ENCODE measurements at regions not wholly inside any gene's neighbourhood (a gene's known extent, or its start where the extent isn't known, plus 50 kb on each side); places are given as distances from the start of the nearest gene placed in this dataset.
"Not testable (repeated sequence)": the region's sequence is repeated elsewhere in the genome, so short reads cannot be mapped to it uniquely, and the experiment has no call there.

DNA sequence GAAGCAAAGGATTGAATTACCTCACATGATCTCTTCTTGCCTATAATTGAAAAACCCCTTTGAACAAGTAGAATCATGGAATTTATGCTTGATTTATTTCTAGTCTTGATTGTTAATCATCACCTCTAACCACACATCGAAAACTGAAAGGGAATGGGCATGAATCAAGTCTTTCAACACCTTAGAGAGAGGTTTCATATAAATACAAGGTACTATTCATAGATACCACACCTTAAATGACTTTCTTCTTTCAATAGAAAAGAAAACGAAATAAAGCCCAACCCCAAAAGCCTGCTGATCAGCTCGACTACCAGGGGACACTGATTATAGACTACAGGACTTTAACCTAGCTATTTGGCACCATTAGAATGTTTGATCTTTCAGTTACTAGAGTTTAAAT, 128.6 kb upstream of the PTPRZ1 start:
- DNase-seq: no peak

DNA sequence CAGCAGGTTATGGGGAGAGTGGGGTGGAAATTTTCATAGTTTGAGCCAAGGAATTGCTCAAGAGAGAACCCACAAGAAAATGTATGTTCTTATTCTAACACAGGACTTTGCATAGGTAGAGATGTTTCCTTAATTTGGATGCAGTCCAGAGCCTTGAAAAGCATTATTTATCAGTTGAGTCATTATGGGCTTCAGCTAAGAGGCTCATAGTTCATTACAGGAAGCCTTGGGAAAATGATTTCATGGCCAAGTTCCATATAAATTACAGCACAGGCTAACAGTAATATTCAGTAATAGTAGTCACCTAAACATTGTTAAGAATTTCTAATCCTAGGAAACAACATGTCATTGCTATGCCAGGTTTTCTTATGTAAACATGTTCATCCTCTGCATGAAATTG, 131.1 kb upstream of the PTPRZ1 start:
- no peak for DNase-seq

GRCh38 chr7:121739465-121739864, 133.5 kb upstream of the PTPRZ1 start:
- DNase-seq: no peak

DNA sequence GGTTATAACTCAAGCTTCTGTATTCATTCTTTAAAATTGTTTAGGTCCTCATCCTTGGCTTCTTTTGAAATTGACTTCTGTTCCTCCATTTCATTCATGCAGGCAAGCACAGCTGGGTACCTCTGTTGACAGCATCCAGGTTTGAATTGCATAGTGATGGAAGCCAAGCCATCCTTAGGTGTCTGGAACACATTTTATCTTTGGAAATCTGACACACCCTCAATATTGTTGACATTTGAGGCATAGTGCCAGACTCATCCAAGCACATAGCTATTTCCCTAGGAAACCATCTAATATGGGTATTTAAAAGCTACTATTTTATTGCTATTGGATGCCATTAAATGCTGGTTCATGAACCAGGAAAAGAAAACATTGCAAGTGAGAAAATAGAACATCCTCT, 142.1 kb upstream of the PTPRZ1 start:
- DNase-seq: peak; percentile 51

DNA sequence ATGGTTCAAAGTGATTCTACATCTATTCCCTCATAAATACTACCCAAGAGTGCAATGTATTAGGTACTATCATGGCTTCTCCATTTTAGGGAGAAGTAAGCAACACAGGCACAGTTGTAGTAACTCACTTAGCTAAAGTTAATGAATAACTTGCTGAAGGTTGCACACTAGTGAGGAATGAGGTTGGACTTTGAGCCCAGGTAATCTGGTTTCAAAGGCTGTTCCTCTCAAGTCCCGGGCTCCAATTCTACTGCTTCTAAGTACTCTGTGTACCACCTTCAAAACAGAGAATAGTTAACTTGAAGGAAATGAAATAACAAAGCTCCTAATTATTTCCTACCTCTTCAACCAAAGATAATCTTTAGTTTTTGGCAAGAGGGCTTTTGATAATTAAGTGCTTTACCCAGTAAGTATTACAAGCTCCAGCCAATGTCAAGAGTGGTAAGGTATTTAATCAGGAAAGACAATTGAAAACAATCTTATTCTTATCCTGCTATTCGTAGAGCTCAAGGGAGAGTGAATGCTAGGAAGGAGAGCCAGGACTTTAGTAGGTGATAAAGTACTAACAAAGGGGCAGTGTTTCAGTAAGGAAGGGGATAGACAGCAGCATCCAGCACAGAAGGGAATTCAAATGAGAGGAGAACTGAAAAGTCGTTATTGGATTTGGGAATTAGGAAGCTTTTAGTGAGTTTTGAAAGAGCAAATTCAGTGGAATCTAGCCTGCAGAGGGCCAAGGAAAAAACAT, 158.2 kb upstream of the PTPRZ1 start:
- DNase-seq: peak; percentile 86

- DNase-seq: peak; percentile 92
These were observed 160.0 kb upstream of the PTPRZ1 start for GRCh38 chr7:121712961-121713360.

- no peak for DNase-seq
These were observed 175.1 kb upstream of the PTPRZ1 start for GRCh38 chr7:121697731-121698316.

DNA sequence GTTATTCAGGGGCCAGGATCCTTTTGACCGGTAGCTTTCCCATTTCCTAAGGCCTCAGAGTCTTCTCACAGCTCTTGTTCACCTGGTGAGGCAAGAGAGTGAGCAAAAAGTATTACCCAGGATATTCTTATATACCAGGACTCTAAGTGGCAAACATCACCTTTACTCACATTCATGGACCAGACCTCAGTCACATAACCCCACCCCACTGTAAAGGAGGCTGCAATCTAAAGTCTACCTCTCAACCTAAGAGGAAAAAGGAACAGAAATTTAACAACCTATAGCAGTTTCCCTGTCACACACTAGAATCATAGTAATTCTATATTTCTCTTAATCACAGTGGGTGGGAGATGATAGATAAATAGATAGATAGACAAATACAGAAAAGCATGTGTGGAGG, 176.0 kb upstream of the PTPRZ1 start:
- DNase-seq: no peak

DNA sequence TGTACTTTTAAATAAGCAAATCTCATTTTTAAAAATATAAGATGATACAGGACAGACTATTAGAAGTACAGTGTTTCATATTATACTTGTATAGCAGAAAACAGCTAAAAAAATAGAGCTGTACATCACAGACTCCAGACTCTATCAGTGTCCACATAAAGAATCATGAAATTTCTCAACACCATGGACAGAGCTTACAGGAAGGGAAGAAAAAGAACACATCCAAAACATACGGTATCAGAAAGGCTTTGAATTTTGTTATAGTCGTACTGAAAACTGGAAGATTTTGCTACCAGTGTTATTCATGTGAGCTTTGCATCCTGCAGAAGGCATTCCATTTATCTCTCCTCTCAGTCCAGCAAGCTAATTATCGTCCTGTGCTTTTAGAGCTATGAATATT, 183.2 kb upstream of the PTPRZ1 start:
- no peak for DNase-seq

DNA sequence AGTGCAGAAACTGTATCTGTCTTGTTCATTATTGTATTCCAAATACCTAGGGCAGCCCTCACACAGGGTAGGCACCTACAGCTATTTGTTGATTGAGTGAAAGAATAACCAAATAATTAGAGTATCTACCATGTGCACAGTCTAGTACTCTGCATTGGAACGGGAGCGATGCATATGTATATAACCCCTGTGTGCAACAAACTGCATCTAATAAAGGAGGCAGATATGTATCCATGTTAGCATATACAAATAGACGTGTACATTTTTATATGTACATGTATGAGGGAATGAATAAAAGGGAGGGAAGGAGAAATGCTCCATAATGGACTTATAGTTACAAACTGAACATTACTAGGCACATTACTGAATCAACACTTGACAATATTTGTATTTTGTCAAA, 191.3 kb upstream of the PTPRZ1 start:
- DNase-seq: no peak

GRCh38 chr7:121676168-121676567, 196.8 kb upstream of the PTPRZ1 start:
- DNase-seq: no peak

DNA sequence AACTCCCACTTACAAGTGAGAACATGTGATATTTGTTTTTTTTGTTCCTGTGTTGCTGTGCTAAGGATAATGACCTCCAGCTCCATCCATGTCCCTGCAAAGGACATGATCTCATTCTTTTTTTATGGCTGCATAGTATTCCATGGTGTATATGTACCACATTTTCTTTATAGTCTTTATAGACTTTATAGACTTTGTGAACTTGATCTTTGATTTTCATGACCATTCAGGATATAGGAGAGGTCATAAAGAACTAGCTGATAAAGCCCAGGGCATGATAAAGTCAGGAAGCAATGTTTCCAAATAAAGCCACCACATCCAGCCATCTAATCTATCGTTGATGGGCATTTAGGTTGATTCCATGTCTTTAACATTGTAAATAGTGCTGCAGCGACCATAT, 198.5 kb upstream of the PTPRZ1 start:
- not testable (repeated sequence) for DNase-seq

DNA sequence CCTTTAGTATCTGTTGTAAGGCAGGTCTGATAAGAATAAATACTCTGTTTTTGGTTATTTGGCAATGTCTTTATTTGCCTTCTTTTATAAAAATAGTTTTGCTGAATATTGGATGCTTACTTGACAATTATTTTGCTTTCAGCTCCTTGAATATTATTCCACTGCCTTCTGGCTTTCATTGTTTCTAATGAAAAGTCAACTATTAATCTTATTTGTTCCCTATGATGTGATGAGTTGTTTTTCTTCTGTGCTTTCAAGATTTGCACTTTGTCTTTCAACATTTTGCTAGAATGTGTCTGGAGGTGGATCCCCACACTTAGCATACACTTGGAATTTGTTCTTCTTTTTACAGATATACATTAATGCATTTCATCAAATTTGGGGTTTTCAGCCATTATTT, 203.8 kb upstream of the PTPRZ1 start:
- no peak for DNase-seq

- DNase-seq: no peak
These were observed 206.7 kb upstream of the PTPRZ1 start for GRCh38 chr7:121666306-121666705.

- DNase-seq: no peak
These were observed 229.6 kb upstream of the PTPRZ1 start for GRCh38 chr7:121643320-121643719.

GRCh38 chr7:121639705-121640104, 233.3 kb upstream of the PTPRZ1 start:
- DNase-seq: no peak

- DNase-seq: no peak
These were observed 234.7 kb upstream of the PTPRZ1 start for GRCh38 chr7:121638286-121638685.

- DNase-seq: no peak
These were observed 238.2 kb upstream of the FAM3C start for GRCh38 chr7:121634356-121634755.

DNA sequence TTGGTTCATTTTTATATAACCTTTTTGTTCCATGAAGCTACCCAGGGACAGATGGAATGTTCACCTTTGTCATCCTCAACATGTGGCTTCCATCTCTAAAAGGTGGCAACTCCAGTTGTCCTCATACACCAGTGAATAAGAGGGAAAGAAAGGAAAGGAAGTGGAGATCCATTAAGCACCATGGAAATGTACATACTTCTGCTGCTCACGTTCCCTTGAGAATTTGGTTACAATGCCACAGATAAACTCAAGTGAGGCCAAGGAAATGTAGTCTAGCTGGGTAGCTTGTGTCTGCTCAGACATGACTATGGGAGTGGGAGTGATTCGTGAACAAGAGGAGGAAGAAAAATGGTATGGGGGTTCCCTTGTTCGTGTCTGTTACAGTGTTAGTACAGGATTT, 237.1 kb upstream of the FAM3C start:
- no peak for DNase-seq

GRCh38 chr7:121624958-121625357, 228.8 kb upstream of the FAM3C start:
- DNase-seq: no peak

DNA sequence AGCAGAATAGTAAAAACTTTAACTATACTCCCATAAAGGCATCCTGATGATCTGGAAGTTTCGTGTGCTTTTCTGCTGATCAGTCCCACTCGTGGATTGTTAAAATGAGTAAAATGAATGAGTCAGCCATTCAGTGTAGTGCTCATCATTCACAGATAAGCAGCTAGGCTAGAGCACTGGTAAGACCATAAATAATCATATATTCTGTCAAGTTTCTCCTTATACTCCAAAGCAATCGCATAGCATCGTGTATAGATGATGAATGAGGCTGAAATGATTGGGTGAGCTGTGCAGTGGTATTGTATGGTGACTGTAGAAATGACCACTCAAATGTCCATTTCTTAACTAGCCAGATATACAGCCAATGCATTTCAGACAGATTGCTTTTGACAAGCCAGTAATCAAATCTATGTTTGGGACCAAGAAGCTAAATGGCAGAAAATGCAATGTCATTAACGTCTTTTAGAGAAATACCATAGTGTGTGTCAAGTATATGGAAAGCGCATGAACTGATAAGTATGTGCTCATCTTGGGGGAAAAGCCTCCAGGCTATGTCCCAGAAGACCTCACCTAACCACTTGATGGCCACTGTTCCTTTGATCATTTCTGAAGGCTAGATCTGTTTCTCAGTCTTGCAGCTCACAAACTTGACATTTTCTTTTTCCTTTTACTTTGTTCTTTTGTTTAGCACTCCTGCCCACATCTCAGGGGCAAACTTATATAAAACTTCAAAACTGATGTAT, 227.2 kb upstream of the FAM3C start:
- peak; percentile 61 for DNase-seq

GRCh38 chr7:121621937-121622336, 225.8 kb upstream of the FAM3C start:
- DNase-seq: no peak

DNA sequence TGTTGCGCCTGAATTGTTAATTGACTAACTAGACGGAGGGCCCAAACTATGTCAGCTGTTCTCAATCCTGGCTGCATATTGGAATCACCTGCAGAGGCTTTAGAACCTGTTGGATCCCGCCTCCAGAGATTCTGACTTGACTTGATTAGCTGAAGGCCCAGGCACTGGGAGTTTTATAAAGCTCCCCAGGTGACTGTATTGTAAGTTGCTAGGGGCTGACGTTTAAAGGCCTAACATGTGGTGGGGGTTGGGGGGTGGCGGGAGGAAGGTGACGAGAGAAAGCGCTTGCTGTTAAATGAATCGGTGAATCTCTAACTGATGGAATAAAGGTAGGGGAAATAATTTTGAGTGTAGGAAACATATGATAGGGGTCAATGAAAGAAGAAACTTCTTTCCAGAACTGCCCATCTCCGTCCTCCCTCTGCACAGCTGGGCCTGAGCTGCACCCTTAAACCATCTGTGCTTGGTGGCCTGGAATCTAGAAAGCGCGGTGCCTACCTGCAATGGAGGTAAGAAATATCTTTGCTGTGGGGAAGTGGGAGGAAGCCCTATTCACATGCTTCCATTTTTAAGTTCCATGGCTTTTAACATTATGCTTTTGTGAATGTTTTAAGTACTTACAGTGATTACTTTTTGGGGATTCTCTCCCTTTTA, 225.0 kb upstream of the FAM3C start:
- DNase-seq: peak; percentile 94

- DNase-seq: peak; percentile 93
These were observed 224.1 kb upstream of the FAM3C start for GRCh38 chr7:121620206-121620605.
